Tibial artery (tissue), 4 donors: ENCODE measurements at regions not wholly inside any gene's neighbourhood (a gene's known extent, or its start where the extent isn't known, plus 50 kb on each side); places are given as distances from the start of the nearest gene placed in this dataset.

Source experiments
- DNase-seq, 2 donors: peaks; one replicate each; pipeline ENCODE4 v3.0.0-alpha.2; 2019
- H3K27ac ChIP-seq, 2 donors: fragments of 200-600 bp; sonication (generic) in 1 of 2; 1 replicate in 1 of 2; 2 replicates in 1 of 2; pipeline ENCODE4 v1.5.1; 2018 to 2019; ENCODE audit warnings: mild to moderate bottlenecking in 1 of 2
- H3K27me3 ChIP-seq, 2 donors: fragments of 200-600 bp; sonication (generic) in 1 of 2; one replicate each; pipeline versions ENCODE4 v1.5.1 to v1.6.0; 2016 to 2019
- H3K36me3 ChIP-seq, 3 donors: fragments of 200-600 bp; sonication (generic) in 2 of 3; one replicate each; pipeline ENCODE4 v1.5.1; 2016 to 2019; ENCODE audit warnings: mild to moderate bottlenecking in 2 of 3
- H3K4me1 ChIP-seq, 4 donors: fragments of 200-600 bp; sonication (generic) in 2 of 4; 1 replicate in 3 of 4; 2 replicates in 1 of 4; pipeline ENCODE4 v1.5.1; 2016 to 2019
- H3K4me3 ChIP-seq, 2 donors: fragments of 200-600 bp; sonication (generic) in 1 of 2; 1 replicate in 1 of 2; 2 replicates in 1 of 2; pipeline ENCODE4 v1.5.1; 2018 to 2019; ENCODE audit warnings: mild to moderate bottlenecking in 2 of 2
- H3K9me3 ChIP-seq, 3 donors: fragments of 200-600 bp; sonication (generic) in 1 of 3; one replicate each; pipeline ENCODE4 v1.5.1; 2016 to 2019
- CTCF ChIP-seq, 2 experiments: fragments of 200-600 bp in 1 of 2; fragments of 450-650 bp in 1 of 2; IDR thresholded peaks; one replicate each; pipeline ENCODE4 v1.5.1; 2017 to 2019; ENCODE audit warnings: antibody characterized with exemption in 2 of 2, mild to moderate bottlenecking in 1 of 2, moderate library complexity in 1 of 2
- intact Hi-C: fragments of 100-400 bp; cut with DNase I; formaldehyde crosslinking; loops from one replicate; pipeline ENCODE4 v1.15.0; 2023; ENCODE audit warnings: low total_unique reads

- Histone ChIP-seq H3K27me3 (no peaks in the 10 kb centered on the region), H3K9me3 (no peaks in the 10 kb centered on the region), H3K4me1 (no peaks in the 10 kb centered on the region), H3K4me3 (no peak overlapping the region), H3K27ac (no peak overlapping the region), H3K36me3 (no peaks in the 10 kb centered on the region)
- DNase-seq, result no peak
- no peak for TF ChIP-seq CTCF (IDR thresholded peaks at IDR 0.05)
- intact Hi-C loops, result no loop called here
Measured at GRCh38 chr12:127343940-127344339, 923.0 kb upstream of the TMEM132C start.

DNA sequence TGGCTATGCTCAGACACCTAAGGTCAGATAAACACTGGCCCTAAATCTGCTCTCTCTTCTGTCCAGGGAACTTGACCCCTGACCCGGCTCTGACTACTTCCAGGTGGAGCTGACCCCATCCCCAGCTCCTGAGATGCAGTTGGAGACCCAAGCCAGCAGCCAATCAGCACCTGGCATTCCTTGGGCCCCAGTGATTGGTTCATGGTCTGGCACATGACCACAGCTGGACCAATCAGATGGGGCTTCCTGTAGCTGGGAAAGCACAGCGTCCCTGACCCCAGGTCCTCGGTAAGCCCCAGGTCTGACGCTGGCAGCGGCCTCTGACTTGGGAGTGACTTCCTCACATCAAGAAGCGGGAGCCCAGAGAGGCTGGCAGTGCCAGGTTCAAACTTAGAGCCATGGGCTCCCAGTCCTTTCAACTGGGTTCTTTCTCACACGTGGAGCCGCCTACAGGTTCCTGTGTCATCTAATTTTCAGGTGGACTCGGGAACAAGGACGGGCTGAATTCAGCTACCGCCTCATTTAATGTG, 915.4 kb upstream of the TMEM132C start:
- no peak for DNase-seq
- no peaks in the 10 kb centered on the region for H3K27me3 ChIP-seq
- intact Hi-C loops, result no loop called here
- no peaks in the 10 kb centered on the region for H3K36me3 ChIP-seq
- TF ChIP-seq CTCF (IDR thresholded peaks at IDR 0.05), result no peak
- H3K4me3 ChIP-seq, result no peak overlapping the region
- H3K27ac ChIP-seq, result no peak overlapping the region
- no peaks in the 10 kb centered on the region for H3K4me1 ChIP-seq
- H3K9me3 ChIP-seq, result no peaks in the 10 kb centered on the region

- Histone ChIP-seq H3K27ac (no peak overlapping the region), H3K4me3 (no peak overlapping the region), H3K36me3 (no peaks in the 10 kb centered on the region), H3K27me3 (no peaks in the 10 kb centered on the region), H3K4me1 (no peaks in the 10 kb centered on the region), H3K9me3 (no peaks in the 10 kb centered on the region)
- DNase-seq, result no peak
- TF ChIP-seq CTCF (IDR thresholded peaks at IDR 0.05), result no peak
- intact Hi-C loops, result no loop called here
Measured at GRCh38 chr12:127355061-127355841, 911.7 kb upstream of the TMEM132C start.

DNA sequence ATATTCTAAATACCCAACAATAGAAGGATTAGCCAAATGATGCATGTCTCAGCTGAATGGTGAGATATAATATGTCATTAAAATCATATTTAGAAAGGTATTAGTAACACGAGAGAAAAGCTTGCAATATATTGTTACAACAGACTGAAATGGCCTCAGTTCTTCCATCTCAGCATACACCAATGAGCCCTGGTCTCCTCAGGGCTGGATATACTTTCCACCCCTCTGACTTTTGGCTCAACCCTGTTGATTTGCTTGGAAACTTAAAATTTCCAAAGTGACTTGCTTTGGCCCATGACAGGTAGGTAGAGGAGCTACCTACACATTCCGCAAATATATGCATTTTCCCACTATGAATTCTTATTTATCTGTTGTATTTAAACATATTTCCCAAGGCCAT, 908.1 kb upstream of the TMEM132C start:
- Histone ChIP-seq H3K4me1 (no peaks in the 10 kb centered on the region), H3K36me3 (no peaks in the 10 kb centered on the region), H3K27ac (no peak overlapping the region), H3K4me3 (no peak overlapping the region), H3K27me3 (no peaks in the 10 kb centered on the region), H3K9me3 (no peaks in the 10 kb centered on the region)
- TF ChIP-seq CTCF (IDR thresholded peaks at IDR 0.05), result no peak
- DNase-seq, result no peak
- intact Hi-C loops, result no loop called here

DNA sequence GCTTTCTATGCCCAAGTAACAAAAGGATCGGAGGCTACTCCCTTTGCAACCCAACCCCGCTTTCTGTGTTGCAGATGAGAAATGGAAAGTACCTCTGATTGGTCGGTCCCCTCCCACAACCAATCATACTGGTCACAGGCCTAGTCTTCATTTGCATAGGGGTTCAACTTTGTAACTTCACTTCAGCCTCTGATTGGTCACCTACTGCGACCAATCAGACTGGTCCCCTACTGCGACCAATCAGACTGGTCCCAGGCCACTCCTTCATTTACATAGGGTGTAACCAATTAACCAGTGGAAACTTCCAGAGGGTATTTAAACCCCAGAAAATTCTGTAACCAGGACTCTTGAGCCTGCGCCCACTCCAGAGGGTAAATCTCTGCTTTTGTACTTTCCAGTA, 906.4 kb upstream of the TMEM132C start:
- Histone ChIP-seq H3K27me3 (no peaks in the 10 kb centered on the region), H3K4me1 (no peaks in the 10 kb centered on the region), H3K4me3 (no peak overlapping the region), H3K36me3 (no peaks in the 10 kb centered on the region), H3K9me3 (no peaks in the 10 kb centered on the region), H3K27ac (no peak overlapping the region)
- no peak for DNase-seq
- TF ChIP-seq CTCF (IDR thresholded peaks at IDR 0.05), result no peak
- intact Hi-C loops, result no loop called here
